ENCODE measurements at regions not wholly inside any gene's neighbourhood (a gene's known extent, or its start where the extent isn't known, plus 50 kb on each side); places are given as distances from the start of the nearest gene placed in this dataset.

- in situ Hi-C loops (cut with HindIII; ENCODE audit: low sequenced_read_pairs), result no loop called here
These were observed 276.9 kb upstream of the KLF14 start for GRCh38 chr7:131010717-131011431.

DNA sequence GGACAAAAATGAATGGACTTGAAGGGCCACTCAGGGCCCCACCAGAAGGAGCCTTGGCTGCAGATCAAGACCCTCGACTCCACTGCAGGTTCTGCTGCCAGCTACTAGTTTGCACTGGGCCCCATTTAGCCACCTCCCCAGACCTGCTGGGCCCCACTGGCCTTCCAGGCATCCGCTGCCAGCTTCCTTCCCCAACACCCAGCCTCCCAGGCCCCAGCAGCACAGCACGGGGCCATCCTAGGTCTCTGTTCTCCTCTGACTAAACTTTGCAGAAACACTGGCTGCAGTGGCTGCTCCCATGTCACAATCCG, 277.4 kb upstream of the KLF14 start:
- in situ Hi-C loops (cut with HindIII; ENCODE audit: low sequenced_read_pairs), result no loop called here

GRCh38 chr7:131011976-131012375, 278.0 kb upstream of the KLF14 start:
- in situ Hi-C loops (cut with HindIII; ENCODE audit: low sequenced_read_pairs), result no loop called here

- in situ Hi-C loops (cut with HindIII; ENCODE audit: low sequenced_read_pairs), result no loop called here
These were observed 278.5 kb upstream of the KLF14 start for GRCh38 chr7:131012477-131013031.

DNA sequence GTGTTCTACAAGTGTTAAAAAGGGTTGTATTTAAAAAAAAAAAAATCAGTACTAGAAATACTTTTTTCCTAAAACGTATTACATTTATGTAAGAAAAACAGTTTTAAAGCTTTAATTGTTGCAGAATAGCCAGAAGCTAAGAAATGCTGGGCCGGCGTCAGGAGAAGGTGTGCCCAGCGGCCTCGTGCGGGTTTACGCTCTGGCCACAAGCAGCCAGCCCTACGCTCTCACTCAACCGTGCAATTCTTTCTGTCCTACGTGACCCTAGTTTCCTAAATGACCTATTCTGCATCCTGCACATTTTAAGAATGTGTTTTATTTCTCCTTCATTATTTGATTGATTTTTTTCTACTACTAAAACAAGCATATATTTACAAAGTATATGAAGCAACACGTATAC, 279.7 kb upstream of the KLF14 start:
- in situ Hi-C loops (cut with HindIII; ENCODE audit: low sequenced_read_pairs), result no loop called here

- in situ Hi-C loops (cut with HindIII; ENCODE audit: low sequenced_read_pairs), result no loop called here
These were observed 281.1 kb upstream of the KLF14 start for GRCh38 chr7:131014906-131015656.

DNA sequence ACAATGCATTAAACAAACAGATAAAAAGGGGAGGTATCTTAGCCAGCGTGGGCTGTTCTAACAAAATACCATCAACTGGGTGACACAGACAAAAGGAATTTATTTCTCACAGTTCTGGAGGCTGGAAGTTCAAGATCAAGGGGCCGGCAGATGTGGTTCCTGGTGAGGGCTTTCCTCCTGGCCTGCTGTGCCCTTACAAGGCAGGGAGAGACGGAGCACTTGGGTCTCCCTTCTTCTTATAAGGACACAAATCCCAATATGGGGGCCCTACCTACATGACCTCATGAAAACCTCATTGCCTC, 281.6 kb upstream of the KLF14 start:
- in situ Hi-C loops (cut with HindIII; ENCODE audit: low sequenced_read_pairs), result no loop called here

DNA sequence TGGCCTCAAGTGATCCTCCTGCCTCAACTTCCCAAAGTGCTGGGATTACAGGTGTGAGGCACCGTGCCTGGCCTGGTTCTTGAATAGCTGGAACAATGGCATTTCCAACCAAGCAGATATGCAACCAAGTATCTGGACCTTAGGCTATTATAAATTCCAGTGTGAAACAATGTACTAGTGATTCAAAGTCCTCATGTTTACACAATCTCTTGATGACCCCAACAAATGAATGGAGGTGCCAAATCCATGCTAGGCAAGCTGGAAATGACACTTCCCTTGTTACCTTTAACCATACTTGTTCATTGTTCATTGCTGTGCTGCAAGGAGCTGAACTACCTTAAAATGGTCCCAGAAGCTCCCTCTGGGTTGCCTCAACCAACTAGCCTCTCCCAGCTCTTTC, 282.2 kb upstream of the KLF14 start:
- in situ Hi-C loops (cut with HindIII; ENCODE audit: low sequenced_read_pairs), result no loop called here

GRCh38 chr7:131019351-131019750, 285.3 kb upstream of the KLF14 start:
- in situ Hi-C loops (cut with HindIII; ENCODE audit: low sequenced_read_pairs), result no loop called here

GRCh38 chr7:131020759-131021261, 286.8 kb upstream of the KLF14 start:
- in situ Hi-C loops (cut with HindIII; ENCODE audit: low sequenced_read_pairs), result no loop called here

GRCh38 chr7:131021460-131021859, 287.5 kb upstream of the KLF14 start:
- in situ Hi-C loops (cut with HindIII; ENCODE audit: low sequenced_read_pairs), result no loop called here

DNA sequence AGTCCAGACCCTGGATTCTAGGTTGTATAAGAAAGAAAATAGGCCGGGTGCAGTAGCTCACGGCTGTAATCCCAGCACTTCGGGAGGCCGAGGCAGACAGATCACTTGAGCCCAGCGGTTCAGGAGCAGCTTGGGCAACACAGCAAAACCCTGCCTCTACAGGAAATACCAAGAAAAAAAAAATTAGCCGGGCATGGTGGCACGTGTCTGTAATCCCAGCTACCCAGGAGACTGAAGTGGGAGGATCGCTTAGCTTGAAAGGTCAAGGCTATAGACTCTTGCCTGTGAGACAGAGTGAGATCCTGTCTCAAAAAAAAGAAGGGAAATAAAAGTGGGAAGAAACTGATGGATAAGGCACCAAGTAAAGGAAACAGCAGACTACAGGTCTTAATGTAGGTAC, 287.9 kb upstream of the KLF14 start:
- in situ Hi-C loops (cut with HindIII; ENCODE audit: low sequenced_read_pairs), result no loop called here

DNA sequence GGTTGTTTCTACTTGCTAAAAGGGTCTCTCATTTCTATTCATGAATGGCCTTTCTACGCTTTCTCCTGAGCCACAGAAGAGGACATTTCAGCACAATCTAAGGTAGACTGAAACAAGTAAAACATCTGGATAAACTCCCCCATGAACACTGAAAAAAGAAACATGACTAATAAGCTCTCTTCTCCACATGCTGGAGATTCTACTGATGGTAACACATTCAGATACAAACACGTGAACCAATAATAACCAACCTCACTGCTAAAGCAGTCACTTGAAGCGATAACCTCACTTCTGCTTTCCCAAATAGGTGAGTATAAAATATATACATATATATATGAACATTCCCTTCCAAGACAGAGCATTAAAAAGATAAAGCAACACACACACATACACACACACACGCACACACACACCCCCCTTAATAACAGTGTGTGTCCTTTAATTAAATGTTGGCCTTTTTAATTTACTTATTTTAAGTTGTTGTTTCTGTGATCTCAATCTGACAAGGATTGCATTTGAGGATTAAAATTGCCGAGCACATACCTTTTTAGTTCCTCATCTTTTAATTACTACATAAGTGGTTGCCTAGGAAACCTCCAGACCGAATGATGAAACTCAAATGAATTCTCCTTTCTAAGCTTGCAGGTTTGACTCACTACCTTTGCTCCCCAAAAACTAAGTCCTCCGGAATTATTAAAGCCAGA, 292.4 kb upstream of the KLF14 start:
- in situ Hi-C loops (cut with HindIII; ENCODE audit: low sequenced_read_pairs), result no loop called here

DNA sequence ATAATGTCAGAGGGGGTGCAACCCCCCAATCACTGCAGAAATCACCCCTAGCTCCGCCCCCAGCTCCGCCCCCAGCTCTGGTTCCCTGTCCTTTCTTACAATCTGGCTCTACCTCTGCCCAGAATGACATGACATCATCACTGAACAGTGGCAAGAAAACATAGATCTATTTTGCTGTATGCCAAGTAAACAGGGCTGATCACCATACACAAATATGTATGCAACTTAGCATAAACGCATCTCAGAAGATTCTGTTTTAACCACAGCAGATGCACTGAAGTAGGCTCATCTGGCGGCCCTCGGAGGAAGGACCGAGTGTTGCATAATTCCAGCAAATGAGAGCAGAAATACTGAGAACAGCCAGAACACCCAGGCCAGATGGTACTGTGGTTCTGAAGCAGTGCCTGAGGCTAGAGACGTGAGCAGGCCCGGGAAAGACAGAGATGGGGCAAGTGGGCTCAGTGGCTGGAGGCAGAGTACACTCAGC, 293.3 kb upstream of the KLF14 start:
- in situ Hi-C loops (cut with HindIII; ENCODE audit: low sequenced_read_pairs), result no loop called here

- in situ Hi-C loops (cut with HindIII; ENCODE audit: low sequenced_read_pairs), result no loop called here
These were observed 294.3 kb upstream of the KLF14 start for GRCh38 chr7:131028295-131028694.

GRCh38 chr7:131029002-131029401, 295.0 kb upstream of the KLF14 start:
- in situ Hi-C loops (cut with HindIII; ENCODE audit: low sequenced_read_pairs), result no loop called here

DNA sequence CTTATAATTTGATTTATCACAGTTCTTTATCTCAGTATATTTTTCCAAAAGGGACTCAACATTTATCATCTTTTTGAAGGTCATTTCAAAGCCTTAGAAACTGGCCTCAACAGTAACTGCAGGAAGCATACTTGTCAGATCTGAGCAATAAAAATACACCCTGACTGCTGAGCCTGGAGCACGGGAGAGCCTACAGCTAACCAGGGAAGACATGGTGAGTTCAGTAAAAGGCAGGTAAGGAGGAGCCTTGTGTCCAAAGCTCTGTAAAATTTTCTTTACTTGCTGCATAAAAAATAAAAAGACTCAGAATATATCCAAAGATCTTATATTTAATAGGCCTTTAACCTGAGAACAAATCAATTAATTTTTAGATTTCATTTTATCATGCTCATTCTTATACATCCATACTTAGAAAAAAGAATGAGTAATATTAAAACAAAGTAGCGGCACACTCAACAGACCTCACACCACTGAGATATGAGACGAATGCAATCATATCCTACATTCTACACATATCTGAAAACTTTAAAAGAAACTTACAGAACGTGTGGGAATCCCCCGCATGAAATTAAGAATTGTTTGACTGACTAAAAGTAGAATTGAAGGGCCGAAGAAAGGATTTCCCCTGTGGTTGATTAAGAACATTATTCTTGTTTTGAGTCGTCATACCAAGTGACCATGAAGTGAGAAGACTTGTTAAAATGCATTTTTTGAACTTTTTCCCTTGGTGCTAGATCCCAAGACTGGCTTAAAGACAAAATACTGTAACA, 296.4 kb upstream of the MKLN1 start:
- in situ Hi-C loops (cut with HindIII; ENCODE audit: low sequenced_read_pairs), result no loop called here

- in situ Hi-C loops (cut with HindIII; ENCODE audit: low sequenced_read_pairs), result no loop called here
These were observed 294.9 kb upstream of the MKLN1 start for GRCh38 chr7:131032786-131033185.

- in situ Hi-C loops (cut with HindIII; ENCODE audit: low sequenced_read_pairs), result no loop called here
These were observed 293.4 kb upstream of the MKLN1 start for GRCh38 chr7:131034166-131034881.

DNA sequence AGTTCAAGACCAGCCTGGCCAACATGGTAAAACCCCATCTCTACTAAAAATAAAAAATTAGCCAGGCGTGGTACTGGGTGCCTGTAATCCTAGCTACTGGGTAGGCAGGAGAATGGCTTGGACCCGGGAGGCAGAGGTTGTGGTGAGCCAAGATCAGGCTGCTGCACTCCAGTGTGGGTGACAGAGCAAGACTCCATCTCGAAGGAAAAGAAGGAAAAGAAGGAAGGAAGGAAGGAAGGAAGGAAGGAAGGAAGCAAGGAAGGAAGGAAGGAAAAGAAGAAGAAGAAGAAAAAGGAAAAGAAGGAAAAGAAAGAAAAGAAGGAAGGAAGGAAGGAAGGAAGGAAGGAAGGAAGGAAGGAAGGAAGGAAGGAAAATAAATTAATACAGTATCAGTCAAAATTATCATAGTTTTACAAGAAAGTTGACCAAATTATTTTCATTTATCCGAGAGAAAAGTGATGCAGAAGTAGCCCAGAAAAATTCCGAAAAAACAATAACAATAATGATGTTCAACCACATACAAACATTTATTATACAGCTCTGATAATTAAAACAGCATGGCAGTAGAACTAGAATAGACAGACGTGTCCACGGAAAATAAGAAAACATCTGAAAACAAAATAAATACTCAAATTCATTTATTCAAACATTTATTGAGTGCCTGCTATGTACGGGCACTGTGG, 292.4 kb upstream of the MKLN1 start:
- in situ Hi-C loops (cut with HindIII; ENCODE audit: low sequenced_read_pairs), result no loop called here

Data from endothelial cell of hepatic sinusoid (primary cell).